Liver (tissue), 8 donors: ENCODE measurements at regions not wholly inside any gene's neighbourhood (a gene's known extent, or its start where the extent isn't known, plus 50 kb on each side); places are given as distances from the start of the nearest gene placed in this dataset.

ENCODE experiments used
- DNase-seq: peaks from one replicate; pipeline ENCODE4 v3.0.0-alpha.2; 2017; ENCODE audit warnings: low spot score
- H3K27ac ChIP-seq, 2 donors: one replicate each; pipeline ENCODE4 v1.7.0; 2013; ENCODE audit warnings: inconsistent platforms in 2 of 2, low read length in 2 of 2, control low read depth in 1 of 2, low read depth in 1 of 2, mild to moderate bottlenecking in 1 of 2
- H3K27me3 ChIP-seq, 4 donors: one replicate each; pipeline versions ENCODE4 v1.6.1 to v1.7.0; 2013; ENCODE audit warnings: low read length in 3 of 4, inconsistent platforms in 1 of 4, mild to moderate bottlenecking in 1 of 4, moderate library complexity in 1 of 4; ENCODE audit not compliant: control insufficient read depth in 4 of 4, insufficient read depth in 4 of 4
- H3K36me3 ChIP-seq, 4 donors: one replicate each; pipeline versions ENCODE4 v1.6.1 to v1.7.0; 2013; ENCODE audit warnings: low read length in 3 of 4, mild to moderate bottlenecking in 3 of 4, low read depth in 1 of 4, moderate library complexity in 1 of 4; ENCODE audit not compliant: control insufficient read depth in 4 of 4, insufficient read depth in 3 of 4
- H3K4me1 ChIP-seq, 4 donors: one replicate each; pipeline versions ENCODE4 v1.6.1 to v1.7.0; 2013; ENCODE audit warnings: low read length in 3 of 4, mild to moderate bottlenecking in 3 of 4, moderate library complexity in 1 of 4; ENCODE audit not compliant: control insufficient read depth in 4 of 4, insufficient read depth in 4 of 4
- H3K4me3 ChIP-seq, 3 donors: one replicate each; pipeline versions ENCODE4 v1.6.1 to v1.7.0; 2013; ENCODE audit warnings: low read length in 3 of 3, control low read depth in 1 of 3, low read depth in 1 of 3, mild to moderate bottlenecking in 1 of 3
- H3K9ac ChIP-seq, 2 donors: one replicate each; pipeline ENCODE4 v1.7.0; 2013; ENCODE audit warnings: low read length in 2 of 2, mild to moderate bottlenecking in 2 of 2, moderate library complexity in 2 of 2, control low read depth in 1 of 2, low read depth in 1 of 2
- H3K9me3 ChIP-seq, 4 donors: one replicate each; pipeline versions ENCODE4 v1.6.1 to v1.7.0; 2013; ENCODE audit warnings: low read length in 3 of 4; ENCODE audit not compliant: control insufficient read depth in 4 of 4
- ATF3 ChIP-seq: IDR thresholded peaks from 2 replicates; pipeline ENCODE4 v1.6.1; 2016; ENCODE audit warnings: antibody characterized with exemption
- CTCF ChIP-seq: fragments of 150-350 bp; IDR thresholded peaks from 2 replicates; pipeline ENCODE4 v1.5.1; 2017; ENCODE audit warnings: improper control_type of control experiment, low read depth, low read length; ENCODE audit not compliant: missing input control
- EGR1 ChIP-seq, 2 donors: IDR thresholded peaks; 2 replicates each; pipeline ENCODE4 v1.6.1; 2016 to 2018; ENCODE audit warnings: antibody characterized with exemption in 2 of 2, low read depth in 2 of 2
- FOXA1 ChIP-seq: IDR thresholded peaks from 2 replicates; pipeline ENCODE4 v1.6.1; 2016; ENCODE audit warnings: antibody characterized with exemption
- GABPA ChIP-seq, 2 donors: IDR thresholded peaks in 1 of 2; conservative IDR thresholded peaks in 1 of 2; 2 replicates each; pipeline ENCODE4 v1.6.1; 2016; ENCODE audit warnings: antibody characterized with exemption in 2 of 2, mild to moderate bottlenecking in 1 of 2, moderate library complexity in 1 of 2
- HNF4A ChIP-seq, 2 donors: conservative IDR thresholded peaks; 2 replicates each; pipeline ENCODE4 v1.6.1; 2016; ENCODE audit warnings: antibody characterized with exemption in 2 of 2, mild to moderate bottlenecking in 2 of 2
- HNF4G ChIP-seq: IDR thresholded peaks from 2 replicates; pipeline ENCODE4 v1.6.1; 2016; ENCODE audit warnings: antibody characterized with exemption
- JUND ChIP-seq, 2 donors: IDR thresholded peaks; 2 replicates each; pipeline ENCODE4 v1.6.1; 2016; ENCODE audit warnings: antibody characterized with exemption in 2 of 2
- NR2F2 ChIP-seq: IDR thresholded peaks from 2 replicates; pipeline ENCODE4 v1.6.1; 2016; ENCODE audit warnings: antibody characterized with exemption
- RAD21 ChIP-seq, 2 donors: IDR thresholded peaks; 2 replicates each; pipeline ENCODE4 v1.6.1; 2016; ENCODE audit warnings: antibody characterized with exemption in 2 of 2, mild to moderate bottlenecking in 2 of 2
- RXRA ChIP-seq, 2 donors: IDR thresholded peaks; 2 replicates each; pipeline ENCODE4 v1.6.1; 2017 to 2018; ENCODE audit warnings: antibody characterized with exemption in 2 of 2, mild to moderate bottlenecking in 1 of 2
- SP1 ChIP-seq: IDR thresholded peaks from 2 replicates; pipeline ENCODE4 v1.6.1; 2018; ENCODE audit warnings: antibody characterized with exemption, mild to moderate bottlenecking
- TAF1 ChIP-seq: conservative IDR thresholded peaks from 2 replicates; pipeline ENCODE4 v1.6.1; 2016; ENCODE audit warnings: antibody characterized with exemption, mild to moderate bottlenecking
- YY1 ChIP-seq: IDR thresholded peaks from 2 replicates; pipeline ENCODE4 v1.6.1; 2016; ENCODE audit warnings: antibody characterized with exemption, mild to moderate bottlenecking
- ZBTB33 ChIP-seq: IDR thresholded peaks from 2 replicates; pipeline ENCODE4 v1.6.1; 2016; ENCODE audit warnings: antibody characterized with exemption
- WGBS: extraction: QIAGEN DNeasy Blood & Tissue Kit; methylation state at CpG from one replicate; pipeline ENCODE4 v1.1.7; 2013; 5-methylcytosine and 5-hydroxymethylcytosine counted together
- donor health status: healthy.
- donor health status: healthy.
- donor health status: healthy.
- donor health status: healthy.
- donor health status: healthy.

GRCh38 chr2:136538489-136538888 is 226.9 kb upstream of the THSD7B start:
- Histone ChIP-seq H3K4me3 (no peak overlapping the region), H3K4me1 (no peaks in the 10 kb centered on the region), H3K36me3 (no peaks in the 10 kb centered on the region), H3K27me3 (peaks cover 0 to 5% (median 0%) of the 10 kb centered on the region in 4 donors), H3K9me3 (no peaks in the 10 kb centered on the region), H3K27ac (no peak overlapping the region), H3K9ac (no peak overlapping the region)
- TF ChIP-seq ATF3, result no peak
- no peak for TF ChIP-seq TAF1
- TF ChIP-seq HNF4G, result no peak
- TF ChIP-seq RXRA (IDR thresholded peaks at IDR 0.05), result no peak
- TF ChIP-seq FOXA1, result no peak
- no peak for TF ChIP-seq JUND (IDR thresholded peaks at IDR 0.05)
- no peak for TF ChIP-seq EGR1 (IDR thresholded peaks at IDR 0.05; ENCODE audit: low read depth in 2 of 2)
- TF ChIP-seq YY1, result no peak
- no peak for TF ChIP-seq GABPA (IDR thresholded peaks at IDR 0.05 in 1 of 2, conservative IDR thresholded peaks at IDR 0.05 in 1 of 2)
- TF ChIP-seq CTCF, result no peak
- no peak for TF ChIP-seq SP1
- TF ChIP-seq RAD21 (IDR thresholded peaks at IDR 0.05), result no peak
- no peak for DNase-seq
- 54% methylated on average over 4 of the region's 4 CpGs for WGBS

- peaks cover 0 to 2% (median 0%) of the 10 kb centered on the region in 4 donors for H3K27me3 ChIP-seq
- no peaks in the 10 kb centered on the region for H3K36me3 ChIP-seq
- H3K9me3 ChIP-seq, result no peaks in the 10 kb centered on the region
- no peak for DNase-seq
- TF ChIP-seq ZBTB33, result no peak
- no peak for TF ChIP-seq JUND (IDR thresholded peaks at IDR 0.05)
- TF ChIP-seq TAF1, result no peak
- TF ChIP-seq NR2F2, result no peak
- no peak for TF ChIP-seq SP1
- TF ChIP-seq HNF4A (conservative IDR thresholded peaks at IDR 0.05), result no peak
- TF ChIP-seq CTCF, result no peak
- no peak for TF ChIP-seq GABPA (IDR thresholded peaks at IDR 0.05 in 1 of 2, conservative IDR thresholded peaks at IDR 0.05 in 1 of 2)
- no peak overlapping the region for H3K4me3 ChIP-seq
- WGBS, result 40% methylated on average over 3 of the region's 3 CpGs
- H3K9ac ChIP-seq, result no peak overlapping the region
- H3K4me1 ChIP-seq, result no peaks in the 10 kb centered on the region
- H3K27ac ChIP-seq, result no peak overlapping the region
These were observed 230.5 kb upstream of the THSD7B start for GRCh38 chr2:136534811-136535210.
